Erythroblast (primary cell): ENCODE measurements at regions not wholly inside any gene's neighbourhood (a gene's known extent, or its start where the extent isn't known, plus 50 kb on each side); places are given as distances from the start of the nearest gene placed in this dataset.

Experiments used
- GATA1 ChIP-seq: IDR thresholded peaks from 2 replicates; pipeline ENCODE4 v1.6.1; 2011; ENCODE audit warnings: low read depth, mild to moderate bottlenecking, control low read depth, low read length, moderate library complexity
- POLR2A ChIP-seq: IDR thresholded peaks from 2 replicates; pipeline ENCODE4 v1.6.1; 2011; ENCODE audit warnings: mild to moderate bottlenecking, low read length

DNA sequence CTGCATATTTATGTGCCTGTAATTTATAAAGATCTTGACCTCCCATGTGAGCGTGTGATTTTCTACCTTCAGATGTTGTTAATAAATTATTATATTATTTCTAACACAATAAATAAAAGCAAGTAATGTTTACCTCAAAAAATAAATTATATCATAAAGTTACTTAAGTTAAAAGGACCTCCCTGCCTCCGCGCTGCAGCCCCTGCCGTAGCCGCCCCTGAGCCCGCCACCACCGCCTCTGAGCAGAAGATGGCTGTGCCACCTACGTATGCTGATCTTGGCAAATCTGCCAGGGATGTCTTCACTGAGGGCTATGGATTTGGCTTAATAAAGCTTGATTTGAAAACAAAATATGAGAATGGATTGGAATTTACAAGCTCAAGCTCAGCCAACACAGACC, 119.6 kb upstream of the BRWD3 start:
- TF ChIP-seq POLR2A: no peak
- TF ChIP-seq GATA1: no peak
